Liver (tissue), 8 donors: ENCODE measurements at regions not wholly inside any gene's neighbourhood (a gene's known extent, or its start where the extent isn't known, plus 50 kb on each side); places are given as distances from the start of the nearest gene placed in this dataset.

ENCODE experiments used
- DNase-seq: peaks from one replicate; pipeline ENCODE4 v3.0.0-alpha.2; 2017; ENCODE audit warnings: low spot score
- H3K27ac ChIP-seq, 2 donors: one replicate each; pipeline ENCODE4 v1.7.0; 2013; ENCODE audit warnings: inconsistent platforms in 2 of 2, low read length in 2 of 2, control low read depth in 1 of 2, low read depth in 1 of 2, mild to moderate bottlenecking in 1 of 2
- H3K27me3 ChIP-seq, 4 donors: one replicate each; pipeline versions ENCODE4 v1.6.1 to v1.7.0; 2013; ENCODE audit warnings: low read length in 3 of 4, inconsistent platforms in 1 of 4, mild to moderate bottlenecking in 1 of 4, moderate library complexity in 1 of 4; ENCODE audit not compliant: control insufficient read depth in 4 of 4, insufficient read depth in 4 of 4
- H3K36me3 ChIP-seq, 4 donors: one replicate each; pipeline versions ENCODE4 v1.6.1 to v1.7.0; 2013; ENCODE audit warnings: low read length in 3 of 4, mild to moderate bottlenecking in 3 of 4, low read depth in 1 of 4, moderate library complexity in 1 of 4; ENCODE audit not compliant: control insufficient read depth in 4 of 4, insufficient read depth in 3 of 4
- H3K4me1 ChIP-seq, 4 donors: one replicate each; pipeline versions ENCODE4 v1.6.1 to v1.7.0; 2013; ENCODE audit warnings: low read length in 3 of 4, mild to moderate bottlenecking in 3 of 4, moderate library complexity in 1 of 4; ENCODE audit not compliant: control insufficient read depth in 4 of 4, insufficient read depth in 4 of 4
- H3K4me3 ChIP-seq, 3 donors: one replicate each; pipeline versions ENCODE4 v1.6.1 to v1.7.0; 2013; ENCODE audit warnings: low read length in 3 of 3, control low read depth in 1 of 3, low read depth in 1 of 3, mild to moderate bottlenecking in 1 of 3
- H3K9ac ChIP-seq, 2 donors: one replicate each; pipeline ENCODE4 v1.7.0; 2013; ENCODE audit warnings: low read length in 2 of 2, mild to moderate bottlenecking in 2 of 2, moderate library complexity in 2 of 2, control low read depth in 1 of 2, low read depth in 1 of 2
- H3K9me3 ChIP-seq, 4 donors: one replicate each; pipeline versions ENCODE4 v1.6.1 to v1.7.0; 2013; ENCODE audit warnings: low read length in 3 of 4; ENCODE audit not compliant: control insufficient read depth in 4 of 4
- ATF3 ChIP-seq: IDR thresholded peaks from 2 replicates; pipeline ENCODE4 v1.6.1; 2016; ENCODE audit warnings: antibody characterized with exemption
- CTCF ChIP-seq: fragments of 150-350 bp; IDR thresholded peaks from 2 replicates; pipeline ENCODE4 v1.5.1; 2017; ENCODE audit warnings: improper control_type of control experiment, low read depth, low read length; ENCODE audit not compliant: missing input control
- EGR1 ChIP-seq, 2 donors: IDR thresholded peaks; 2 replicates each; pipeline ENCODE4 v1.6.1; 2016 to 2018; ENCODE audit warnings: antibody characterized with exemption in 2 of 2, low read depth in 2 of 2
- GABPA ChIP-seq, 2 donors: IDR thresholded peaks in 1 of 2; conservative IDR thresholded peaks in 1 of 2; 2 replicates each; pipeline ENCODE4 v1.6.1; 2016; ENCODE audit warnings: antibody characterized with exemption in 2 of 2, mild to moderate bottlenecking in 1 of 2, moderate library complexity in 1 of 2
- HNF4A ChIP-seq, 2 donors: conservative IDR thresholded peaks; 2 replicates each; pipeline ENCODE4 v1.6.1; 2016; ENCODE audit warnings: antibody characterized with exemption in 2 of 2, mild to moderate bottlenecking in 2 of 2
- HNF4G ChIP-seq: IDR thresholded peaks from 2 replicates; pipeline ENCODE4 v1.6.1; 2016; ENCODE audit warnings: antibody characterized with exemption
- RAD21 ChIP-seq, 2 donors: IDR thresholded peaks; 2 replicates each; pipeline ENCODE4 v1.6.1; 2016; ENCODE audit warnings: antibody characterized with exemption in 2 of 2, mild to moderate bottlenecking in 2 of 2
- REST ChIP-seq: IDR thresholded peaks from 2 replicates; pipeline ENCODE4 v1.6.1; 2016; ENCODE audit warnings: antibody characterized with exemption, mild to moderate bottlenecking
- RXRA ChIP-seq, 2 donors: IDR thresholded peaks; 2 replicates each; pipeline ENCODE4 v1.6.1; 2017 to 2018; ENCODE audit warnings: antibody characterized with exemption in 2 of 2, mild to moderate bottlenecking in 1 of 2
- SP1 ChIP-seq: IDR thresholded peaks from 2 replicates; pipeline ENCODE4 v1.6.1; 2018; ENCODE audit warnings: antibody characterized with exemption, mild to moderate bottlenecking
- TAF1 ChIP-seq: conservative IDR thresholded peaks from 2 replicates; pipeline ENCODE4 v1.6.1; 2016; ENCODE audit warnings: antibody characterized with exemption, mild to moderate bottlenecking
- YY1 ChIP-seq: IDR thresholded peaks from 2 replicates; pipeline ENCODE4 v1.6.1; 2016; ENCODE audit warnings: antibody characterized with exemption, mild to moderate bottlenecking
- ZBTB33 ChIP-seq: IDR thresholded peaks from 2 replicates; pipeline ENCODE4 v1.6.1; 2016; ENCODE audit warnings: antibody characterized with exemption
- WGBS: extraction: QIAGEN DNeasy Blood & Tissue Kit; methylation state at CpG from one replicate; pipeline ENCODE4 v1.1.7; 2013; 5-methylcytosine and 5-hydroxymethylcytosine counted together
- TF ChIP-seq, protein P1 (sequence below): IDR thresholded peaks from 2 replicates; pipeline ENCODE4 v1.6.1; 2016; ENCODE audit warnings: antibody characterized with exemption
- donor health status: healthy.
- donor health status: healthy.
- donor health status: healthy.
- donor health status: healthy.
- donor health status: healthy.

- TF ChIP-seq EGR1 (IDR thresholded peaks at IDR 0.05; ENCODE audit: low read depth in 2 of 2) (no peak), SP1 (no peak), REST (no peak), RAD21 (IDR thresholded peaks at IDR 0.05) (no peak), ZBTB33 (no peak), TAF1 (no peak), HNF4A (conservative IDR thresholded peaks at IDR 0.05) (no peak), CTCF (no peak), GABPA (IDR thresholded peaks at IDR 0.05 in 1 of 2, conservative IDR thresholded peaks at IDR 0.05 in 1 of 2) (no peak), ATF3 (no peak), RXRA (IDR thresholded peaks at IDR 0.05) (no peak), YY1 (no peak)
- TF ChIP-seq, protein P1, sequence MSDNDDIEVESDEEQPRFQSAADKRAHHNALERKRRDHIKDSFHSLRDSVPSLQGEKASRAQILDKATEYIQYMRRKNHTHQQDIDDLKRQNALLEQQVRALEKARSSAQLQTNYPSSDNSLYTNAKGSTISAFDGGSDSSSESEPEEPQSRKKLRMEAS, result no peak
- no peak for DNase-seq
- Histone ChIP-seq H3K9ac (no peak overlapping the region), H3K4me3 (no peak overlapping the region), H3K4me1 (no peaks in the 10 kb centered on the region), H3K36me3 (no peaks in the 10 kb centered on the region), H3K27me3 (no peaks in the 10 kb centered on the region), H3K9me3 (no peaks in the 10 kb centered on the region), H3K27ac (no peak overlapping the region)
- WGBS, result 92% methylated on average over 3 of the region's 3 CpGs
Observed at GRCh38 chr9:18068900-18069299, 405.1 kb upstream of the ADAMTSL1 start.

DNA sequence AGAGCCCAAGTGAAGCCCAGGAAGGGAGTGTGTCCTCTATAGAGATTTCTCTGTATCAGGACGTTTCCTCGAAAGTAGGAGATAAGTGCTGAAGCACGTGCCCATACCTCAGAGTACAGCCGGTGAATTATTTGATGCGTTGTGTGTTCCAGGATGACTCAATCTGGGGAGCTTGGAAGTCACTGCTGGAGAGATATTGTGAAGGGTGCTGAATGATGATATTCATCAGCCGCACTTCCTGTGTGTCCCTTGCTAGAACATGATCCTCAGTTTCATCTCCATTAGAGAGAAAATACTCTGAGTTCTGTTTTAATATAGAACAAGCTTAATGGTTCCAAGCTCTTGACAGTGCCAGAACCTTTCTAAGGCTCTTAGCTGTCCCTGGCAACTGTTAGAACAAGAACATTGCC, 402.3 kb upstream of the ADAMTSL1 start:
- Histone ChIP-seq H3K9me3 (no peaks in the 10 kb centered on the region), H3K27ac (no peak overlapping the region), H3K9ac (no peak overlapping the region), H3K36me3 (no peaks in the 10 kb centered on the region), H3K27me3 (no peaks in the 10 kb centered on the region), H3K4me1 (peaks cover 0 to 9% (median under 1%) of the 10 kb centered on the region in 4 donors), H3K4me3 (no peak overlapping the region)
- 87% methylated on average over 6 of the region's 6 CpGs for WGBS
- no peak for DNase-seq
- no peak for TF ChIP-seq CTCF
- TF ChIP-seq, protein P1, result no peak
- no peak for TF ChIP-seq HNF4G
